OCI-LY3 (cell line): ENCODE measurements at regions not wholly inside any gene's neighbourhood (a gene's known extent, or its start where the extent isn't known, plus 50 kb on each side); places are given as distances from the start of the nearest gene placed in this dataset.

Experiments used
- CTCF ChIP-seq: fragments of 200-600, 300-600 bp; sonication (generic); IDR thresholded peaks from 2 replicates; pipeline ENCODE4 v1.5.1; 2014; ENCODE audit warnings: antibody characterized with exemption, low read length, low read depth
- EZH2phosphoT487 ChIP-seq: fragments of 200-600 bp; shearing (Covaris generic); IDR thresholded peaks from 2 replicates; pipeline ENCODE4 v1.6.1; 2018; ENCODE audit warnings: antibody characterized with exemption, mixed run types, low read depth

- no peak for TF ChIP-seq CTCF
- TF ChIP-seq EZH2phosphoT487, result no peak
Observed at GRCh38 chr12:89059056-89059455, 293.2 kb downstream of the DUSP6 start.
